Fibroblast of pulmonary artery (primary cell): ENCODE measurements at regions not wholly inside any gene's neighbourhood (a gene's known extent, or its start where the extent isn't known, plus 50 kb on each side); places are given as distances from the start of the nearest gene placed in this dataset.
A peak's percentile ranks its signal among the peaks of the same experiment; 100 is the strongest.

Experiments
- DNase-seq: peaks from one replicate; pipeline ENCODE4 v3.0.0-alpha.2; 2010; ENCODE audit warnings: low read depth
- H3K4me3 ChIP-seq: replicated peaks from 2 replicates; pipeline ENCODE4 v1.5.1; 2011; ENCODE audit warnings: low read depth, mild to moderate bottlenecking, control low read depth, low read length, moderate library complexity
- TF ChIP-seq, protein P1 (sequence below): IDR thresholded peaks from 2 replicates; pipeline ENCODE4 v1.5.1; 2011; ENCODE audit warnings: mild to moderate bottlenecking, control low read depth, low read length, inconsistent platforms; ENCODE audit errors: missing control alignments

DNA sequence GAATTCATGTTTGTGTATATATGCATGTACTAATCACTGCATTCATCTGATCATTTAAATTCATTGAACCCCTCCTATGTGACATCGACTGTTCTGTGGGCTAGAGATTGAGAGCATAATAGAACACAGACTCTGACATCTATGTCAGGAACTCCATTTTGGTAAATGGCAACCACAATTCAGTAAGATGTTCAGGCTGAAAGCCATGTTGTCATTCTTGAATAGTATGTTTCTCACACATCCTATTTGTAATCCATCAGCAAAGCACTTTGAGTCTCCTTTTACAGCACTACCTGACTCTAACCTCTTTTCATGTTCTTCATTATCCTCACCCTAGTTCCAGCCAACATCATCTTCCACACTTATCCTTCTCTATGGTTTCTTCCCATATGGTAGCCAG lies 413.8 kb upstream of the MEX3C start:
- TF ChIP-seq, protein P1, sequence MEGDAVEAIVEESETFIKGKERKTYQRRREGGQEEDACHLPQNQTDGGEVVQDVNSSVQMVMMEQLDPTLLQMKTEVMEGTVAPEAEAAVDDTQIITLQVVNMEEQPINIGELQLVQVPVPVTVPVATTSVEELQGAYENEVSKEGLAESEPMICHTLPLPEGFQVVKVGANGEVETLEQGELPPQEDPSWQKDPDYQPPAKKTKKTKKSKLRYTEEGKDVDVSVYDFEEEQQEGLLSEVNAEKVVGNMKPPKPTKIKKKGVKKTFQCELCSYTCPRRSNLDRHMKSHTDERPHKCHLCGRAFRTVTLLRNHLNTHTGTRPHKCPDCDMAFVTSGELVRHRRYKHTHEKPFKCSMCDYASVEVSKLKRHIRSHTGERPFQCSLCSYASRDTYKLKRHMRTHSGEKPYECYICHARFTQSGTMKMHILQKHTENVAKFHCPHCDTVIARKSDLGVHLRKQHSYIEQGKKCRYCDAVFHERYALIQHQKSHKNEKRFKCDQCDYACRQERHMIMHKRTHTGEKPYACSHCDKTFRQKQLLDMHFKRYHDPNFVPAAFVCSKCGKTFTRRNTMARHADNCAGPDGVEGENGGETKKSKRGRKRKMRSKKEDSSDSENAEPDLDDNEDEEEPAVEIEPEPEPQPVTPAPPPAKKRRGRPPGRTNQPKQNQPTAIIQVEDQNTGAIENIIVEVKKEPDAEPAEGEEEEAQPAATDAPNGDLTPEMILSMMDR: no peak
- no peak overlapping the region for H3K4me3 ChIP-seq
- DNase-seq: no peak

DNA sequence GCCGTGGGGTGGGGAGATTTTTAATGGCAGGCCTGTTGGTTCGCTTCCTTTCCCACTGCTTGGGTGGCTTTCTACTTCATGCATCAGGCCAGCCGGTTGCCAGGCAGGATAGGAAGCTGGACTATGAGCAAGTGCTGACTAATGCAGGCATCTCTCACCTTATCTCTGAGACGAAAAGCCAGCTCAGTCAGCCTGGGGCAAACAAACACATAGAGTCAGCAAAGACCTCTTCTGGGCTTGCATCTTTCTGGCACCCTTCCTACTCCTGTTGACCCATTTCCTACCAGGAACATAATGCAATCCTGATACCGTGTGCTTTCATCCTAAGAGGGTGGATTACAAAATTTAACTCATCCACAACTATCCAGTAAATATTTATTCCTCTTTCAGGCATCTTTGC lies 416.6 kb upstream of the MEX3C start:
- DNase-seq: peak; percentile 96
- TF ChIP-seq, protein P1: no peak
- no peak overlapping the region for H3K4me3 ChIP-seq

DNA sequence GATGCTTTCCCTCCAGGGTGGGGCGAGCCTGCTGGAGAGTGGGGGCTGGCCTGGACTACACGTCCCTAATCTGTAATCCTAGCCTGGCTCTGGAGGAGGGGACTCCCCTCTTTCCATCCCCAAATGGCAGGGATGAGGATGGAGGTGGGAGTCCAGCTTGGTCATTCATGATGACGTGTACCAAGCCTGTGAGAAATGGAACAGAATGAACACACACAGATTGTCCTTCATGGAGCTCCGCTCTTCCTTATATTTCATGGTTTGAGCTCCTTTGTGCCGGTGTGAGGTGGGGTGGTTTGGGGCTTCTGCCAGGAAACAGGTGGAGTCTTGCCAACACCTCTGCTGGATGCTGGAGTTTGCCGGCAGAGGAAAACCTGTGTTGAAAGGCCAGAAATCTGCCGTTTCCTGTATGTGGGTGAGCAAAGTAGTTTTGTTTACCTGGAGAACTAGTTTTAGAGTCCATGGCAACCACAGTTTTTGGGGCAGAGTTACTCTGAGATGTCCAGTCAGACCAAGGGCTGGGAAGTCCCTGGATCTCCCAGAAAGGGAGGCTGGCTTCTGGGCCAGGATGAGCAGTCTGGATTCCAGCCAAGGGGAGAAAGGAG lies 417.6 kb upstream of the MEX3C start:
- peak; percentile 80 for DNase-seq

DNA sequence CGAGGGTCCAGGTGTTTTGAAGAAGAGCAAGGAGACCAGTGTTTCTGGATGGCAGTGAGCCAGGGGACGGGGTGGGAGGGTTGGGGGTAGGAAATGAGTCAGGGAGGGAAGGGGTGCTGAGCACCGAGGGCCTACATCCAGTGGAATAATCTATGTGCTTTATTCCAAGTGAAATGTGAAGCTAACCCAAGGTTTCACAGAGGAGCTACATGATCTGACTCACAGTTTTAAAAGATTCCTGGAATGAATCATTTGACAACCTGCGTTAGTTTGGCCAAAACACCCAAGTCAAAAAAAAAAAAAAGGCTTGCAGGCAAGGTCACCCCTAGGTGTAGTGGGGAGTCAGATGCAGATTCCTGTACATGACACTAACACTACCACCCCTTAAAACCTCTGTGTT lies 419.7 kb upstream of the MEX3C start:
- DNase-seq: peak; percentile 64
- H3K4me3 ChIP-seq: no peak overlapping the region
- TF ChIP-seq, protein P1: no peak

More for the DNA sequence above, 417.6 kb upstream of the MEX3C start:
- TF ChIP-seq, protein P1: no peak
- no peak overlapping the region for H3K4me3 ChIP-seq

DNA sequence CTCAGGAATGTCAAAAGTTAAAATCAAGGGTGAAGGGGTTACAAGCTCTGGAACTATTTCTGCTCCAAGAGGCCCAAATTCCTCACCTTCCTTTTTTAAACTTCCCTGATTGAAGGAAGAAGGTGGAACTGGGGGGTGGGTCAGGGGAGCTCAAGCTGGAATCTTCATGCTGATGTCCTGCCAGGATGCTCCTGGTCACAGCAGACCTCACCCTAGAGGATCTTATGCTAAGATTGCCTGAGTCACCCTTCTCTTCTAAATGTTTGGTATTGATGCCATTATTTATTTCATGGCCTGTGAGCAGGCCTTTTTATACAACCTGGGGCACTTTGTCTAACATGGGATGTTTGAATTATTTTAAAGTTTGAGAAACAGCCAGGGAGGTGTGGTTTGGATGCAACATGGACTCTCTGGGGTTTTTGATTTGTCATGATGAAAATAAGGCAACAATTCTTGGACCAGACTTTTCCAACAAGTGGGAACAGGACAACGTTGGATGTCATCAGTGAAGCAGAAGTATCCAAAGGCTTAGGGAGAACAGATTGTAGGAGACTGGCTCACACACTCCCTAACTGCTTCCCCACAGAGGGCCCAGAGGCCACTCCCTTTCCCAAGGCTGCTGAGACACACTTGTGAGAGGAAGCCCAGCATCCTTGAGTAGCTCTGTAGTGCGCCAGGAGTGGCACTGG lies 420.2 kb upstream of the MEX3C start:
- H3K4me3 ChIP-seq: no peak overlapping the region
- no peak for DNase-seq
- TF ChIP-seq, protein P1: no peak

DNA sequence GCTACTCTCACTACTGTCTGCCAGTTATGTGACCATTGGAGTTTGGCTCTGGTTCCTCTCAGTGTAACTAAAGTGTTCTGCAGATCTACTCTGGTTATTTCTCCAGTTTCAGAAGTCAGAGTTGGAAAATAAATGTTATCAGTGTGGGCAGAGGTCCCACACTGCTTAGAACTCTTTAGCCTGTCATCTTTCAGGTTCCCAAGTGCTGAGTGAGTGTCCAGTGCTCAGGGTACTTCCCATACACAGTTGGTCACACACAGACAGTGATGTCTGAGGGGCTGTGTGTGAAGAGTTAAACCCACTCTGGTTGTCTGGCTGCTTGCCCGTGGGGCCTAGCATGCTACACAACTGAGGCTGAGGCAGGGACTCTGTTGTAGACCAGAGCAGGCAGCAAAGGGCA lies 421.8 kb upstream of the MEX3C start:
- TF ChIP-seq, protein P1: no peak
- H3K4me3 ChIP-seq: no peak overlapping the region
- no peak for DNase-seq
